ENCODE measurements at regions not wholly inside any gene's neighbourhood (a gene's known extent, or its start where the extent isn't known, plus 50 kb on each side); places are given as distances from the start of the nearest gene placed in this dataset.

DNA sequence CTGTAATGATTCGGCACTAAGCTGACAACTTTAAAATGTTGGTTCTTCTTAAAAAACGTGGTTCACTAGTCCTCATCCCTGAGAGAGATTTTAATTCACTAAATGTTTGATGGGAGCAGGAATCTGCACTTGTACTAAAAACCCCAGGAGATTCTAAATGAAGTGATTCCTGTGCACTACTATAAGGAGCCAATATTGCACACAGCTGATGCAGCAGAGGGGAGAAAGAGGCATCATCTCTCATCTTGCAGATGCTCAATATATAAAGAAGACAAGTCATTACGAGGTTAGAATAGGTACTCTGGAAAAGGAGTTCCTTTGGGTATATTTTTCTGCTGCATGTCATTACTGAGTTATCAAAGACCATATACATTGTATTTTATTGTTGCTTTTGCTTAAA lies 207.6 kb upstream of the RASGEF1B start:
- H3K79me2 ChIP-seq (ENCODE audit: control insufficient read depth, insufficient read depth, low read length), result no peaks in the 10 kb centered on the region
- 0% methylated on average over 3 of the region's 3 CpGs for WGBS (ENCODE audit: insufficient coverage, insufficient replicate concordance, low lambda C conversion rate, missing lambda C conversion rate)
- ATAC-seq (no peak), FAIRE-seq (no peak), DNase-seq (ENCODE audit: low read depth, low spot score) (no peak)
- no peaks in the 10 kb centered on the region for H3K36me3 ChIP-seq (ENCODE audit: control insufficient read depth in 2 of 2, insufficient read depth in 2 of 2, low read length in 1 of 2)
- no TSS peak for BruUV-seq (replicated peaks)
- H3K4me1 ChIP-seq (ENCODE audit: control insufficient read depth, insufficient read depth, low read length), result no peaks in the 10 kb centered on the region
- H3K4me2 ChIP-seq (ENCODE audit: control insufficient read depth, insufficient read depth), result no peak overlapping the region
- no peak overlapping the region for H3K4me3 ChIP-seq
- no peaks in the 10 kb centered on the region for H3K27me3 ChIP-seq (replicated peaks in 1 of 2; ENCODE audit: control insufficient read depth in 2 of 2, insufficient read depth in 2 of 2, low read length in 1 of 2)
- H2AFZ ChIP-seq (ENCODE audit: control insufficient read depth, low read depth, low read length), result no peak overlapping the region
- in situ Hi-C loops (cut with MboI), result no loop called here
- ChIA-PET CTCF (no interaction called here), RAD21 (ENCODE audit: unreplicated experiment) (no interaction called here), SMC1A (ENCODE audit: uncharacterized antibody, unreplicated experiment) (interaction anchor here (2.6 kb wide), 1 partner anchor 9 kb away, joined by 11 read pairs; no protein-coding TSS in a partner anchor), POLR2A (no interaction called here)
- no peak overlapping the region for H3K9ac ChIP-seq (ENCODE audit: control insufficient read depth, insufficient read depth, low read length)
- H3K9me3 ChIP-seq (replicated peaks; ENCODE audit: control insufficient read depth, insufficient read depth, low read length), result no peaks in the 10 kb centered on the region
- H4K20me1 ChIP-seq (ENCODE audit: control insufficient read depth, insufficient read depth), result no peaks in the 10 kb centered on the region
- TF ChIP-seq RB1 (IDR thresholded peaks at IDR 0.05; ENCODE audit: borderline replicate concordance) (no peak), BCL11A (IDR thresholded peaks at IDR 0.05; ENCODE audit: low read depth, low read length) (no peak), ZNF384 (IDR thresholded peaks at IDR 0.05; ENCODE audit: borderline replicate concordance, low read depth, low read length) (no peak), ATF7 (IDR thresholded peaks at IDR 0.05; ENCODE audit: low read depth) (no peak), USF2 (IDR thresholded peaks at IDR 0.05; ENCODE audit: borderline replicate concordance, low read depth, low read length) (no peak)
- no peak overlapping the region for H3K27ac ChIP-seq (ENCODE audit: control insufficient read depth, insufficient read depth)
- intact Hi-C loops (cut with micrococcal nuclease; ENCODE audit: unreplicated experiment), result no loop called here

DNA sequence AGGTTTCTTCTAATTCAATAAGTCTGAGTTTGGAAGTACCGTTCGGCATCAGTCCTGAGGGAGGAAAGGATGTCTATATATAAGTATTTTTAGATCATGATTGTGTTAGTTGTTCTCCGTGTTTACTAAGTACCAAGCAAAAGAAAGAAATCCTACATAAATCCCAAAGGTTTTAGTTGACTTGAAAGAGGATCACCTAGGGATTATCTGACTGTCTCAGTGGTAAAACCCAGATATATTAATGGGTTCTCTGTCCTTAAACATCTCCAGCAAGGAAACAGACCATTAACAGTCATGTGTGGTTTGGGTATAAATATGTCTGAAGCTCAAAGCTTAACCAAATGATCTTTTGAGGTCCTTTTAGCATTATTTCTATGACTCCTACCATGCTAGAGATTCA lies 207.1 kb upstream of the RASGEF1B start:
- no peak overlapping the region for H3K9ac ChIP-seq (ENCODE audit: control insufficient read depth, insufficient read depth, low read length)
- FAIRE-seq (no peak), ATAC-seq (no peak), DNase-seq (ENCODE audit: low read depth, low spot score) (no peak)
- no peak overlapping the region for H3K27ac ChIP-seq (ENCODE audit: control insufficient read depth, insufficient read depth)
- 43% methylated on average over 3 of the region's 3 CpGs for WGBS (ENCODE audit: insufficient coverage, insufficient replicate concordance, low lambda C conversion rate, missing lambda C conversion rate)
- no TSS peak for BruUV-seq (replicated peaks)
- H4K20me1 ChIP-seq (ENCODE audit: control insufficient read depth, insufficient read depth), result no peaks in the 10 kb centered on the region
- no peaks in the 10 kb centered on the region for H3K27me3 ChIP-seq (replicated peaks in 1 of 2; ENCODE audit: control insufficient read depth in 2 of 2, insufficient read depth in 2 of 2, low read length in 1 of 2)
- TF ChIP-seq, protein P1, sequence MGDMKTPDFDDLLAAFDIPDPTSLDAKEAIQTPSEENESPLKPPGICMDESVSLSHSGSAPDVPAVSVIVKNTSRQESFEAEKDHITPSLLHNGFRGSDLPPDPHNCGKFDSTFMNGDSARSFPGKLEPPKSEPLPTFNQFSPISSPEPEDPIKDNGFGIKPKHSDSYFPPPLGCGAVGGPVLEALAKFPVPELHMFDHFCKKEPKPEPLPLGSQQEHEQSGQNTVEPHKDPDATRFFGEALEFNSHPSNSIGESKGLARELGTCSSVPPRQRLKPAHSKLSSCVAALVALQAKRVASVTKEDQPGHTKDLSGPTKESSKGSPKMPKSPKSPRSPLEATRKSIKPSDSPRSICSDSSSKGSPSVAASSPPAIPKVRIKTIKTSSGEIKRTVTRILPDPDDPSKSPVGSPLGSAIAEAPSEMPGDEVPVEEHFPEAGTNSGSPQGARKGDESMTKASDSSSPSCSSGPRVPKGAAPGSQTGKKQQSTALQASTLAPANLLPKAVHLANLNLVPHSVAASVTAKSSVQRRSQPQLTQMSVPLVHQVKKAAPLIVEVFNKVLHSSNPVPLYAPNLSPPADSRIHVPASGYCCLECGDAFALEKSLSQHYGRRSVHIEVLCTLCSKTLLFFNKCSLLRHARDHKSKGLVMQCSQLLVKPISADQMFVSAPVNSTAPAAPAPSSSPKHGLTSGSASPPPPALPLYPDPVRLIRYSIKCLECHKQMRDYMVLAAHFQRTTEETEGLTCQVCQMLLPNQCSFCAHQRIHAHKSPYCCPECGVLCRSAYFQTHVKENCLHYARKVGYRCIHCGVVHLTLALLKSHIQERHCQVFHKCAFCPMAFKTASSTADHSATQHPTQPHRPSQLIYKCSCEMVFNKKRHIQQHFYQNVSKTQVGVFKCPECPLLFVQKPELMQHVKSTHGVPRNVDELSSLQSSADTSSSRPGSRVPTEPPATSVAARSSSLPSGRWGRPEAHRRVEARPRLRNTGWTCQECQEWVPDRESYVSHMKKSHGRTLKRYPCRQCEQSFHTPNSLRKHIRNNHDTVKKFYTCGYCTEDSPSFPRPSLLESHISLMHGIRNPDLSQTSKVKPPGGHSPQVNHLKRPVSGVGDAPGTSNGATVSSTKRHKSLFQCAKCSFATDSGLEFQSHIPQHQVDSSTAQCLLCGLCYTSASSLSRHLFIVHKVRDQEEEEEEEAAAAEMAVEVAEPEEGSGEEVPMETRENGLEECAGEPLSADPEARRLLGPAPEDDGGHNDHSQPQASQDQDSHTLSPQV (IDR thresholded peaks at IDR 0.05), result no peak
- TF ChIP-seq FOS (IDR thresholded peaks at IDR 0.05; ENCODE audit: borderline replicate concordance, extremely low read depth, insufficient read length) (no peak), GABPA (IDR thresholded peaks at IDR 0.05; ENCODE audit: low read depth) (no peak), IKZF2 (IDR thresholded peaks at IDR 0.05) (no peak)
- ChIA-PET POLR2A (no interaction called here), RAD21 (ENCODE audit: unreplicated experiment) (no interaction called here), CTCF (no interaction called here), SMC1A (ENCODE audit: uncharacterized antibody, unreplicated experiment) (interaction anchor here (2.6 kb wide), 1 partner anchor 9 kb away, joined by 11 read pairs; no protein-coding TSS in a partner anchor)
- in situ Hi-C loops (cut with MboI) (no loop called here), intact Hi-C loops (cut with micrococcal nuclease; ENCODE audit: unreplicated experiment) (no loop called here)
- H3K4me3 ChIP-seq, result no peak overlapping the region
- H3K79me2 ChIP-seq (ENCODE audit: control insufficient read depth, insufficient read depth, low read length), result no peaks in the 10 kb centered on the region
- no peak overlapping the region for H2AFZ ChIP-seq (ENCODE audit: control insufficient read depth, low read depth, low read length)
- no peaks in the 10 kb centered on the region for H3K36me3 ChIP-seq (ENCODE audit: control insufficient read depth in 2 of 2, insufficient read depth in 2 of 2, low read length in 1 of 2)
- no peak overlapping the region for H3K4me2 ChIP-seq (ENCODE audit: control insufficient read depth, insufficient read depth)
- no peaks in the 10 kb centered on the region for H3K9me3 ChIP-seq (replicated peaks; ENCODE audit: control insufficient read depth, insufficient read depth, low read length)
- no peaks in the 10 kb centered on the region for H3K4me1 ChIP-seq (ENCODE audit: control insufficient read depth, insufficient read depth, low read length)

Measured in GM12878 (cell line).